ENCODE measurements at regions not wholly inside any gene's neighbourhood (a gene's known extent, or its start where the extent isn't known, plus 50 kb on each side); places are given as distances from the start of the nearest gene placed in this dataset.
"Not testable (repeated sequence)": the region's sequence is repeated elsewhere in the genome, so short reads cannot be mapped to it uniquely, and the experiment has no call there.

DNA sequence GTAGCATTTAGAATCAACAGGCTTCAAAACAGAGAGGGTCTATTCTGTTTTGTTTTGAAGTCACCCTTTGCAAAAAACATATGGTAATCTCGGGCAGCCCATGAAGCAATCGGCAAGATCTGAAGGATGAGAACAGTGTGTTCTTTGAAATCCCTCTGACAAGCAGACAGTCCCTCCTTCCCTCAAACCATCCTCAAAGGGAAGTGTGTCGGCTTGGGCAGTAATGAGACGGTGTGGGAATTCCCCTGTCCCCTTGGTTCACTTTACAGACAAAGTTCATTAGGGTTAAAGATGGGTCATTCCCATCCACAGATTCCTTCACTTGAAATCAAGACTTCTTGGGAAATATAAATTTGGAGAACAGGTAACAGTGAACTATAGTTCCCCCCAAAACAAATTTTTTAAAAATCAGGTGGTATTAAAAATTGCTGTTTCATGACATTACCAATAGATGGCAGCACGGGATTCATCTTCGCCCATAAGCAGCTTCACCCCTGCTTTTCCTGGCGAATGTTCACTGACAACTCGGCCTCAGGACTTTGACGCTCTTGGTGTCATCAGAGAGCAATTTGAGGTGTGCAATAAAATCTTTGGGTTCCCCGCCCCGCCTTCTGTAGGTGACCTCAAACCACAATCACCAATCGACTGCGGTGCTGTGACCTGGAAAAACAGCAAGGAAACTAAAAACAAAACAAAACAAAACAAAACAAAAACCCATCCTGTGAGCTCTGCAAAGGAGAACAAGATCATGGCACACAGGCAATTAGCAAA, 159.3 kb upstream of the TNFAIP3 start:
- Histone ChIP-seq H3K27ac (ENCODE audit: low read depth, low read length) (peak overlapping the region; percentile 89), H2AFZ (ENCODE audit: low read length, unreplicated experiment) (peak overlapping the region; percentile 70), H3K79me2 (ENCODE audit: control insufficient read depth, insufficient read depth, low read length, unreplicated experiment) (no peaks in the 10 kb centered on the region), H3K4me3 (ENCODE audit: low read depth, low read length) (peak overlapping the region; percentile 48), H3K27me3 (ENCODE audit: insufficient read depth, low read length) (no peaks in the 10 kb centered on the region), H3K36me3 (ENCODE audit: insufficient read depth, low read length) (no peaks in the 10 kb centered on the region), H3K4me1 (ENCODE audit: control insufficient read depth, insufficient read depth, low read length, unreplicated experiment) (peaks cover 35% of the 10 kb centered on the region)

DNA sequence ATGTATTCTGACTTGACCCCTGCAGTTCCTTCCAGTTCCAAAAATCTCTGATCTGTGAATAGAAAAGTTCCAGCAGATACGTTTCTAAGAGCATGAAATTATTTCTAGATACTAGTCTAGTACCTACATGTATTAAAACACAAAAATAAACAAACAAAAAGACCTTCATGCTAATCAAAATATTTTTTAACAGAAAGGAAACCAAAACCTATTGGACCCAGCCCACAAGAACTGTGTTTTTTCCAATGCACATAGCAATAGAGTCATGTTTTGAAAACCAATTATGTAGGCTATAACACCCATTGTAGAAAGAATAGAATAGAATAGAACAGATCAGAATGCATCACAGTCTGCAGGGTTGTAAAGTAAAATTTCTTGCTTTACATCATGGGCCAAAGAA, 158.6 kb upstream of the TNFAIP3 start:
- Histone ChIP-seq H3K4me3 (ENCODE audit: low read depth, low read length) (peak overlapping the region; percentile 48), H3K79me2 (ENCODE audit: control insufficient read depth, insufficient read depth, low read length, unreplicated experiment) (no peaks in the 10 kb centered on the region), H3K27ac (ENCODE audit: low read depth, low read length) (peak overlapping the region; percentile 89), H2AFZ (ENCODE audit: low read length, unreplicated experiment) (peak overlapping the region; percentile 70), H3K36me3 (ENCODE audit: insufficient read depth, low read length) (no peaks in the 10 kb centered on the region), H3K4me1 (ENCODE audit: control insufficient read depth, insufficient read depth, low read length, unreplicated experiment) (peaks cover 35% of the 10 kb centered on the region), H3K27me3 (ENCODE audit: insufficient read depth, low read length) (no peaks in the 10 kb centered on the region)

DNA sequence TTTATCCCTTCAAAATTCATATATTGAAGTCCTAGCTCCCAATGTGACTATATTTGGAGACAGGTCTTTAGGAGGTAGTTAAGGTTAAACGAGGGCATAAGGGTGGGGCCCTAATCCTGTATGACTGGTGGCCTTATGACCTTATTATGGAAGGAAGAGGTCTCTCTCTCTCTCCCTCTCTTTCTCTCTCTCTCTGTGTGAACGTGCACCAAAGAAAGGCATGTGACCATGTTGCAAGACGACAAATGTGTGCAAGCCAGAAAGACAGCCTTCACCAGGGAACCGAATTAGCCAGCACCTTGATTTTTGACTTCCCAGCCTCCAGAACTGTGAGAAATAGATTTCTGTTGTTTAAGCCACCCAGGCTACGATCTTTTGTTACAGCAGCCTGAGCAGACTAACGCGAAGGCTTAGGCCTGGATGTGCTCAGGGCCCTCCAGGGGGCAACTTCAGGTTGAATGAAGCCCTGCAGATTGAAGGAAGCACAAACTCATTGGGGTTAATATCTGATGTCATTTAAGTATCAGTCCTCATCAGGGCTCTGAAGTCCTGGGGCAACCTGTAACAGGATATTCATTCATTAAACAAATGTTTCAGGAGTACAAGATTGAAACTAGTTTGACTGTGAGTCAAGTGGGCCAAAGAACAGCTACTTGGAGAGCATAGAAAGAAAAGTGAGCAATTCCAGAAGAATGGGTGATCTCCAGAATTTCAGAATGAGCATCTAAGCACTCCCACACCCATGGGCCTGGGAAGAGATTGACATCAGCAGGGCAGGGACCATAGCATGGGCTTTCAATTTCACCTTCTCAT, 157.4 kb upstream of the TNFAIP3 start:
- Histone ChIP-seq H3K36me3 (ENCODE audit: insufficient read depth, low read length) (no peaks in the 10 kb centered on the region), H2AFZ (ENCODE audit: low read length, unreplicated experiment) (peak overlapping the region; percentile 77), H3K4me3 (ENCODE audit: low read depth, low read length) (no peak overlapping the region), H3K27ac (ENCODE audit: low read depth, low read length) (peak overlapping the region; percentile 89), H3K27me3 (ENCODE audit: insufficient read depth, low read length) (no peaks in the 10 kb centered on the region), H3K79me2 (ENCODE audit: control insufficient read depth, insufficient read depth, low read length, unreplicated experiment) (no peaks in the 10 kb centered on the region), H3K4me1 (ENCODE audit: control insufficient read depth, insufficient read depth, low read length, unreplicated experiment) (peaks cover 35% of the 10 kb centered on the region)

DNA sequence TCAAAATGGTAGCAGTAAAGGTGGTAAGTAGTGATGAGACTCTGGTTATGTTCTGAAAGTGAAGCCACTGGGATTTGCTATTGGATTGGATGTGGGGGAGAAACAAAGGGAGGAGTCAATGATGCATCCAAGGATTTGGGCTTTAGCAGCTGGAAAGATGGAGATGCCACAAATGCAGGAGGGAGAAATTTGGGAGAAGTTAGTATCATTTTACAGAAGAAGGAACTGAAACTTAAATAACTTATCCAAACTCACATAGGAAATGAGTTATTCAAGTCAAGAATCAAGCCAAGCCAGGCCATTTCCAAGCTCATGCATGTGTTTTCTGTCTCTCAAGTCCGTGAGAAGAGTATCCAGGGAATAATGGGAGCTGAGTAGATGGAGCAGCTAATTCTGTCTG, 155.1 kb upstream of the TNFAIP3 start:
- Histone ChIP-seq H3K4me3 (ENCODE audit: low read depth, low read length) (no peak overlapping the region), H3K79me2 (ENCODE audit: control insufficient read depth, insufficient read depth, low read length, unreplicated experiment) (no peaks in the 10 kb centered on the region), H3K4me1 (ENCODE audit: control insufficient read depth, insufficient read depth, low read length, unreplicated experiment) (peaks cover 24% of the 10 kb centered on the region), H3K27ac (ENCODE audit: low read depth, low read length) (no peak overlapping the region), H3K27me3 (ENCODE audit: insufficient read depth, low read length) (no peaks in the 10 kb centered on the region), H3K36me3 (ENCODE audit: insufficient read depth, low read length) (no peaks in the 10 kb centered on the region), H2AFZ (ENCODE audit: low read length, unreplicated experiment) (no peak overlapping the region)

DNA sequence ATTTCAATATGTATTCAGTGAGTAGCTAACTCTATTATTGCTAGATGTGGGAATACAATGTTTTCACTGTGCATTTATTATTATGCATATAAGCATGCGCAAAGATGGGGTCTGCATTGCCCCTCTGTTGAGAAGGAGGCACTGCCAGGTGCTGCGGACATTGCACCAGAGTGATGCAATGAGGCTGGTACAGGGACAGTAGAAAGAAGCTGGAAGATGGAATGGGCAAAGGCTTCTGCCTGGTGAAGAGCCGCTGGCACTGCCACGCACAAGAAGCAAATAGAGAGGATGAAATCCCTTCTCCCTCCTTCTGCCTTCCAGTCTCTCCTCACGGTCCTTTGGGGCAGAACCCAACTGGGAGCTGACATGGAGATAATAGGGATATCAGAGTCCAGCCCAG, 154.5 kb upstream of the TNFAIP3 start:
- no peaks in the 10 kb centered on the region for H3K27me3 ChIP-seq (ENCODE audit: insufficient read depth, low read length)
- no peaks in the 10 kb centered on the region for H3K79me2 ChIP-seq (ENCODE audit: control insufficient read depth, insufficient read depth, low read length, unreplicated experiment)
- H3K36me3 ChIP-seq (ENCODE audit: insufficient read depth, low read length) = no peaks in the 10 kb centered on the region

DNA sequence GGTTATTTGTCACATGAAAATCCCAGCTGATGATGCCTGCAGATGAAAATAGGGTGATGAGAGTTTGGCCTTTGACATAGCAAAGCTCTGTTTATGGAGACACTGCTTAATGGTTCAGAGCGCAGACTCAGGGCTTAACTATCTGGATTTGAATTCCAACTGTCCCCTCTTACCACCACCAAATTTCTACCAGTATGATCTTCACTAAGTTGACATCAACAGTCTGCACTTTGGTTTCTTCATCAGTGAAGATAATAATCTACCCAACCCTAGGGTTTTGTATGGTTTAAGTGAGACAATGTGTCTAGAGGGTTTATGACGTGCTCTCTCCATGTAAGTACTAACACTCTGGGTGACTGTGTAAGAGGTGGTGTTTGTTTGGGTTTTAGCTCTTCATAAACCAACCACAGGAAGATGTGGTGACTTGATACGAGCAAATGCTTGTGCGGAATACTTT, 151.4 kb upstream of the TNFAIP3 start:
- Histone ChIP-seq H3K4me3 (ENCODE audit: low read depth, low read length) (no peak overlapping the region), H3K4me1 (ENCODE audit: control insufficient read depth, insufficient read depth, low read length, unreplicated experiment) (no peaks in the 10 kb centered on the region), H3K27me3 (ENCODE audit: insufficient read depth, low read length) (no peaks in the 10 kb centered on the region), H3K79me2 (ENCODE audit: control insufficient read depth, insufficient read depth, low read length, unreplicated experiment) (no peaks in the 10 kb centered on the region), H2AFZ (ENCODE audit: low read length, unreplicated experiment) (no peak overlapping the region), H3K36me3 (ENCODE audit: insufficient read depth, low read length) (no peaks in the 10 kb centered on the region), H3K27ac (ENCODE audit: low read depth, low read length) (no peak overlapping the region)

More for the DNA sequence above, 154.5 kb upstream of the TNFAIP3 start:
- H3K4me1 ChIP-seq (ENCODE audit: control insufficient read depth, insufficient read depth, low read length, unreplicated experiment) = peaks cover 24% of the 10 kb centered on the region
- H3K4me3 ChIP-seq (ENCODE audit: low read depth, low read length) = no peak overlapping the region
- H3K27ac ChIP-seq (ENCODE audit: low read depth, low read length) = no peak overlapping the region
- H2AFZ ChIP-seq (ENCODE audit: low read length, unreplicated experiment) = no peak overlapping the region

DNA sequence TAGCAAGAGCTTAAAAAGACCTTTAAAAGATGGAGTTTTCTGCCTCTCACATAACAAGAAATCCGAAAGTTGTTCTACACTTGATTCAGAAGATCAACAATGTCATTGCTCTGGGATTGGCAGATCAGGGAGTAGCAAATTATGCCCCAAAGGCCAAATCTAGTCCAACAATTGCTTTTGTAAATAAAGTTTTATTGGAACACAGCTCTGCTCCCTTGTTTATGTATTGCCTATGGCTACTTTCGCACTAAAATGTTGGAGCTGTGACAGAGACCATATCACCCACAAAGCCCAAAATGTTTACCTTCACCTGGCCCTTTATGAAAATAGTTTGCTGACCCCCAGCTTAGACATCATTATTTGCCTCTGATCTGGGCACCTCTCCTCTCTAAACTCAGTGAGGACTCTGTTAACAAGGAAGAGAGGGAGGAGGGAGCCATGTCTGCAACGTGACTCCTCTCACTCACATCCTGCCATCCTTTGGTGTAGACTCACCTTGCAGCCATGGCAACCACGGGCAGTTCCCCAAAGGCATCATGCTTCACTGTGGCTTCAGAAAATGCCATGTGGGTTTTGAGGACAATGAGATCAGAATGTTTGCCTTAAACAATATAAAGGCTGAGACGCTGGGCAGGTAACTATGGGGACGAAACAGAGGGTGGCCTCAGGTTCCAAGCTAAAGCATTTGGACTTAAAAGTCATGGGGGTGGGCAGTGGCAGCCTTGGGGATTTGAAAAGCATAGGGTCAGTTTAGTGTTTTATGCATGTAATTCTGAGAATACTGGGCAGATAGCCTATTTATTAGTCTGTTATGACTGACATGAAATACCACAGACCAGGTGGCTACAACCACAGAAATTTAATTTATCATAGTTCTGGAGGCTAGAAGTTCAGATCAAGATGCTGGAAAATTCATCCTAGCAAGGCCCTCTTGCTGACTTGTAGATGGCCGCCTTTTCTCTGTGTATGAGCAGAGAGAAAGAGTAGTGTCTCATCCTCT, 149.7 kb upstream of the TNFAIP3 start:
- Histone ChIP-seq H3K27me3 (ENCODE audit: insufficient read depth, low read length) (no peaks in the 10 kb centered on the region), H3K4me1 (ENCODE audit: control insufficient read depth, insufficient read depth, low read length, unreplicated experiment) (no peaks in the 10 kb centered on the region), H3K27ac (ENCODE audit: low read depth, low read length) (no peak overlapping the region), H3K4me3 (ENCODE audit: low read depth, low read length) (no peak overlapping the region), H3K79me2 (ENCODE audit: control insufficient read depth, insufficient read depth, low read length, unreplicated experiment) (no peaks in the 10 kb centered on the region), H3K36me3 (ENCODE audit: insufficient read depth, low read length) (no peaks in the 10 kb centered on the region), H2AFZ (ENCODE audit: low read length, unreplicated experiment) (no peak overlapping the region)

DNA sequence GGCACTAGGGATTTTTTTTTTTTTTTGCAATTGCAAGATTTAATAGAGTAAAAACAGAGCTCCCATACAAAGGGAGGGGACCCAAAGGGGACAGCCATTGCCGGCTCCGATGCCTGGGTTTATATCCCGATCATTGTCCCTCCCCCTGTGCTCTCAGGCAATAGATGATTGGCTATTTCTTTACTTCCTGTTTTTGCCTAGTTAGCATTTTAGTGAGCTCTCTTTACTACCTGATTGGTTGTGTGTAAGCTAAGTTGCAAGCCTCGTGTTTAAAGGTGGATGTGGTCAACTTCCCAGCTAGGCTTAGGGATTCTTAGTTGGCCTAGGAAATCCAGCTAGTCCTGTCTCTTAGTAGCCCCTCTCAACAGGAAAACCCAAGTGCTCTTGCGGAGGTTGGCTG, 148.2 kb upstream of the TNFAIP3 start:
- not testable (repeated sequence) for H3K4me1 ChIP-seq (ENCODE audit: control insufficient read depth, insufficient read depth, low read length, unreplicated experiment); H3K27me3 ChIP-seq (ENCODE audit: insufficient read depth, low read length); H3K79me2 ChIP-seq (ENCODE audit: control insufficient read depth, insufficient read depth, low read length, unreplicated experiment); H3K4me3 ChIP-seq (ENCODE audit: low read depth, low read length); H2AFZ ChIP-seq (ENCODE audit: low read length, unreplicated experiment); H3K36me3 ChIP-seq (ENCODE audit: insufficient read depth, low read length); H3K27ac ChIP-seq (ENCODE audit: low read depth, low read length)

DNA sequence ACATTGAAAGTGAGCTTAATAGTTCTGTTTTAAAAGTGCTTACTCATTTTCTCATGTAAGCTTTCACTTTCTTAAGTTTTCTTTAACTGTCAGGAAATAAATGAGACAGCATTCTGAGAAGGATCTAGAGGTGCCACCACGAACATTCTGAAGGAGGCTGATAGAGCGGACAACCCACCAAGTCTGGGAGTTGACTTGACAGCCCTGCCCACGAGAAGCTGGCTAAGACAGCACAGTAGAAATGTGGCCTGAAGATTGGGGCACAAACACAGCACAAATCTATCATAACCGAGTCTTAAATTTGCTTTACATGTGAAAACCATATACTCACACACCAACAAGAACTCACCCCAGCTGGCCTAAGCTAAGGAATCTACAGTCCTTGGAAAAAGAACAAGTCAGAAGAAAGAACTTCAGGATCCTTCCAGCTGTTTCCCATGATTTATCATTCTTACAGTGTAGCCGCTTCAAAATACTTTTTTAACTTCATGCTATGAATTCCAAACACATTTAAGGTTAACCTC, 144.2 kb upstream of the TNFAIP3 start:
- H2AFZ ChIP-seq (ENCODE audit: low read length, unreplicated experiment) = peak overlapping the region; percentile 8
- peaks cover 37% of the 10 kb centered on the region for H3K4me1 ChIP-seq (ENCODE audit: control insufficient read depth, insufficient read depth, low read length, unreplicated experiment)
- no peaks in the 10 kb centered on the region for H3K36me3 ChIP-seq (ENCODE audit: insufficient read depth, low read length)
- H3K27me3 ChIP-seq (ENCODE audit: insufficient read depth, low read length) = no peaks in the 10 kb centered on the region
- peak overlapping the region; percentile 4; the same call in 1 of the 2 replicates for H3K27ac ChIP-seq (ENCODE audit: low read depth, low read length)
- no peak overlapping the region for H3K4me3 ChIP-seq (ENCODE audit: low read depth, low read length)
- no peaks in the 10 kb centered on the region for H3K79me2 ChIP-seq (ENCODE audit: control insufficient read depth, insufficient read depth, low read length, unreplicated experiment)

Data from ACC112 (cell line).